Gastroesophageal sphincter (tissue), 4 donors: ENCODE measurements at regions not wholly inside any gene's neighbourhood (a gene's known extent, or its start where the extent isn't known, plus 50 kb on each side); places are given as distances from the start of the nearest gene placed in this dataset.

Experiments used
- ATAC-seq: fragments of 150-250 bp; one replicate; pipeline ENCODE4 v1.9.1; 2016; ENCODE audit warnings: mild to moderate bottlenecking, moderate library complexity
- H3K27ac ChIP-seq, 4 donors: fragments of 200-600 bp; sonication (generic) in 3 of 4; 1 replicate in 3 of 4; 2 replicates in 1 of 4; pipeline ENCODE4 v1.5.1; 2016 to 2019
- H3K27me3 ChIP-seq: fragments of 200-600 bp; sonication (generic); one replicate; pipeline ENCODE4 v1.5.1; 2019
- H3K36me3 ChIP-seq, 2 donors: fragments of 200-600 bp; sonication (generic); one replicate each; pipeline ENCODE4 v1.5.1; 2019; ENCODE audit warnings: control low read depth in 1 of 2
- H3K4me1 ChIP-seq, 3 donors: fragments of 200-600 bp; sonication (generic); 1 replicate in 2 of 3; 2 replicates in 1 of 3; pipeline ENCODE4 v1.5.1; 2016 to 2019; ENCODE audit warnings: control low read depth in 2 of 3
- H3K4me3 ChIP-seq, 2 donors: fragments of 200-600 bp; sonication (generic); one replicate each; pipeline ENCODE4 v1.5.1; 2019; ENCODE audit warnings: mild to moderate bottlenecking in 1 of 2, moderate library complexity in 1 of 2
- H3K9me3 ChIP-seq, 3 donors: fragments of 200-600 bp; sonication (generic); one replicate each; pipeline ENCODE4 v1.5.1; 2017 to 2019; ENCODE audit warnings: control low read depth in 2 of 3
- EP300 ChIP-seq: sonication (generic); formaldehyde crosslinking; IDR thresholded peaks from one replicate; pipeline ENCODE4 v1.6.1; 2017; ENCODE audit warnings: antibody characterized with exemption, mild to moderate bottlenecking
- POLR2A ChIP-seq, 2 donors: fragments of 450-650 bp; IDR thresholded peaks; one replicate each; pipeline ENCODE4 v1.6.1; 2017; ENCODE audit warnings: antibody characterized with exemption in 2 of 2, mild to moderate bottlenecking in 2 of 2, moderate library complexity in 1 of 2
- POLR2AphosphoS5 ChIP-seq: sonication (generic); formaldehyde crosslinking; IDR thresholded peaks from one replicate; pipeline ENCODE4 v1.6.1; 2017; ENCODE audit warnings: antibody characterized with exemption
- WGBS, 2 donors: methylation state at CpG; one replicate each; pipeline ENCODE4 v1.1.5; 2018; ENCODE audit warnings: low coverage in 1 of 2; 5-methylcytosine and 5-hydroxymethylcytosine counted together
- TF ChIP-seq, protein P1 (sequence below), 4 experiments: fragments of 200-600 bp in 2 of 4; fragments of 450-650 bp in 2 of 4; sonication (generic) in 1 of 4; IDR thresholded peaks; one replicate each; pipeline ENCODE4 v1.5.1; 2017 to 2019; ENCODE audit warnings: antibody characterized with exemption in 4 of 4, mild to moderate bottlenecking in 2 of 4, moderate library complexity in 2 of 4

GRCh38 chr2:149996901-149997300 is 409.3 kb upstream of the MMADHC start:
- Histone ChIP-seq H3K27me3 (no peaks in the 10 kb centered on the region), H3K4me1 (no peaks in the 10 kb centered on the region), H3K9me3 (no peaks in the 10 kb centered on the region), H3K4me3 (no peak overlapping the region), H3K36me3 (no peaks in the 10 kb centered on the region), H3K27ac (no peak overlapping the region)
- WGBS, 2 donors: 69% methylated on average over 3 of the region's 3 CpGs; no CpG with 5 or more reads in 1 of the 2 donors
- TF ChIP-seq EP300: no peak
- TF ChIP-seq, protein P1, sequence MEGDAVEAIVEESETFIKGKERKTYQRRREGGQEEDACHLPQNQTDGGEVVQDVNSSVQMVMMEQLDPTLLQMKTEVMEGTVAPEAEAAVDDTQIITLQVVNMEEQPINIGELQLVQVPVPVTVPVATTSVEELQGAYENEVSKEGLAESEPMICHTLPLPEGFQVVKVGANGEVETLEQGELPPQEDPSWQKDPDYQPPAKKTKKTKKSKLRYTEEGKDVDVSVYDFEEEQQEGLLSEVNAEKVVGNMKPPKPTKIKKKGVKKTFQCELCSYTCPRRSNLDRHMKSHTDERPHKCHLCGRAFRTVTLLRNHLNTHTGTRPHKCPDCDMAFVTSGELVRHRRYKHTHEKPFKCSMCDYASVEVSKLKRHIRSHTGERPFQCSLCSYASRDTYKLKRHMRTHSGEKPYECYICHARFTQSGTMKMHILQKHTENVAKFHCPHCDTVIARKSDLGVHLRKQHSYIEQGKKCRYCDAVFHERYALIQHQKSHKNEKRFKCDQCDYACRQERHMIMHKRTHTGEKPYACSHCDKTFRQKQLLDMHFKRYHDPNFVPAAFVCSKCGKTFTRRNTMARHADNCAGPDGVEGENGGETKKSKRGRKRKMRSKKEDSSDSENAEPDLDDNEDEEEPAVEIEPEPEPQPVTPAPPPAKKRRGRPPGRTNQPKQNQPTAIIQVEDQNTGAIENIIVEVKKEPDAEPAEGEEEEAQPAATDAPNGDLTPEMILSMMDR (IDR thresholded peaks at IDR 0.05): no peak
- no peak for TF ChIP-seq POLR2A (IDR thresholded peaks at IDR 0.05)
- TF ChIP-seq POLR2AphosphoS5: no peak
- ATAC-seq: no peak

GRCh38 chr2:149994057-149994728 is 406.6 kb upstream of the MMADHC start:
- TF ChIP-seq POLR2A (IDR thresholded peaks at IDR 0.05) (no peak), EP300 (no peak), POLR2AphosphoS5 (no peak)
- TF ChIP-seq, protein P1 (IDR thresholded peaks at IDR 0.05): no peak
- no peaks in the 10 kb centered on the region for H3K4me1 ChIP-seq
- no peak overlapping the region for H3K27ac ChIP-seq
- no peaks in the 10 kb centered on the region for H3K9me3 ChIP-seq
- 87 to 100% methylated on average over 6 to 8 of the region's 9 CpGs for WGBS, 2 donors
- H3K4me3 ChIP-seq: no peak overlapping the region
- H3K36me3 ChIP-seq: no peaks in the 10 kb centered on the region
- no peak for ATAC-seq
- no peaks in the 10 kb centered on the region for H3K27me3 ChIP-seq

- H3K4me1 ChIP-seq: no peaks in the 10 kb centered on the region
- no peak for ATAC-seq
Measured at GRCh38 chr2:149993316-149993715, 405.7 kb upstream of the MMADHC start.

GRCh38 chr2:149991576-149991975 is 404.0 kb upstream of the MMADHC start:
- Histone ChIP-seq H3K36me3 (no peaks in the 10 kb centered on the region), H3K9me3 (no peaks in the 10 kb centered on the region), H3K27ac (no peak overlapping the region), H3K27me3 (no peaks in the 10 kb centered on the region), H3K4me1 (no peaks in the 10 kb centered on the region), H3K4me3 (no peak overlapping the region)
- no peak for TF ChIP-seq EP300
- TF ChIP-seq, protein P1 (IDR thresholded peaks at IDR 0.05): no peak
- TF ChIP-seq POLR2A (IDR thresholded peaks at IDR 0.05): no peak
- TF ChIP-seq POLR2AphosphoS5: no peak
- ATAC-seq: no peak
- 63 to 73% methylated on average over 1 of the region's 1 CpG for WGBS, 2 donors

More at GRCh38 chr2:149993316-149993715, 405.7 kb upstream of the MMADHC start:
- TF ChIP-seq, protein P1 (IDR thresholded peaks at IDR 0.05): no peak
- TF ChIP-seq EP300: no peak
- TF ChIP-seq POLR2A (IDR thresholded peaks at IDR 0.05): no peak
- TF ChIP-seq POLR2AphosphoS5: no peak
- Histone ChIP-seq H3K4me3 (no peak overlapping the region), H3K9me3 (no peaks in the 10 kb centered on the region), H3K27ac (no peak overlapping the region), H3K27me3 (no peaks in the 10 kb centered on the region), H3K36me3 (no peaks in the 10 kb centered on the region)
- WGBS, 2 donors: 50 to 100% methylated on average over 1 of the region's 1 CpG

- H3K4me1 ChIP-seq: no peaks in the 10 kb centered on the region
- no peak overlapping the region for H3K4me3 ChIP-seq
- H3K27me3 ChIP-seq: no peaks in the 10 kb centered on the region
- no peak overlapping the region for H3K27ac ChIP-seq
- TF ChIP-seq, protein P1 (IDR thresholded peaks at IDR 0.05): no peak
- TF ChIP-seq POLR2A (IDR thresholded peaks at IDR 0.05) (no peak), EP300 (no peak), POLR2AphosphoS5 (no peak)
- no peaks in the 10 kb centered on the region for H3K9me3 ChIP-seq
- ATAC-seq: no peak
- WGBS, 2 donors: 68 to 71% methylated on average over 2 of the region's 2 CpGs
- H3K36me3 ChIP-seq: no peaks in the 10 kb centered on the region
Measured at GRCh38 chr2:149990965-149991364, 403.4 kb upstream of the MMADHC start.
